Type B pancreatic cell (in vitro differentiated cells): ENCODE measurements at regions not wholly inside any gene's neighbourhood (a gene's known extent, or its start where the extent isn't known, plus 50 kb on each side); places are given as distances from the start of the nearest gene placed in this dataset.

Experiments
- DNase-seq: peaks from one replicate; pipeline ENCODE4 v3.0.0; 2021; ENCODE audit warnings: mixed read lengths; ENCODE audit not compliant: unreplicated experiment; ENCODE audit errors: extremely low spot score
- H3K27ac Mint-ChIP-seq: 2 replicates; pipeline ENCODE4 v1.8.0; 2021; ENCODE audit warnings: mild to moderate bottlenecking, mixed read lengths
- H3K27me3 Mint-ChIP-seq: 2 replicates; pipeline ENCODE4 v1.8.0; 2021; ENCODE audit warnings: mixed read lengths
- H3K36me3 Mint-ChIP-seq: 2 replicates; pipeline ENCODE4 v1.8.0; 2021; ENCODE audit warnings: mixed read lengths
- H3K4me1 Mint-ChIP-seq: one replicate; pipeline ENCODE4 v1.8.0; 2021; ENCODE audit warnings: mixed read lengths; ENCODE audit not compliant: unreplicated experiment
- H3K4me3 Mint-ChIP-seq: 2 replicates; pipeline ENCODE4 v1.8.0; 2021; ENCODE audit warnings: mild to moderate bottlenecking, mixed read lengths
- H3K9me3 Mint-ChIP-seq: 2 replicates; pipeline ENCODE4 v1.8.0; 2021; ENCODE audit warnings: mixed read lengths
- CTCF ChIP-seq: fragments of 200-600 bp; sonication (generic); conservative IDR thresholded peaks from 2 replicates; pipeline ENCODE4 v1.5.0; 2021; ENCODE audit warnings: antibody characterized with exemption, mild to moderate bottlenecking

GRCh38 chr5:2175842-2176404 is 293.2 kb upstream of the IRX4 start:
- Mint-ChIP-seq H3K4me1 (peaks cover 32% of the 10 kb centered on the region), H3K36me3 (no peaks in the 10 kb centered on the region), H3K27me3 (peaks cover 40% of the 10 kb centered on the region), H3K9me3 (no peaks in the 10 kb centered on the region), H3K4me3 (no peak overlapping the region), H3K27ac (no peak overlapping the region)
- DNase-seq, result no peak
- TF ChIP-seq CTCF, result no peak

GRCh38 chr5:2175041-2175440 is 292.3 kb upstream of the IRX4 start:
- Mint-ChIP-seq H3K27me3 (peaks cover 45% of the 10 kb centered on the region), H3K4me3 (no peak overlapping the region), H3K4me1 (peaks cover 38% of the 10 kb centered on the region), H3K27ac (no peak overlapping the region), H3K36me3 (no peaks in the 10 kb centered on the region), H3K9me3 (no peaks in the 10 kb centered on the region)
- DNase-seq, result no peak
- no peak for TF ChIP-seq CTCF

GRCh38 chr5:2174538-2174937 is 291.8 kb upstream of the IRX4 start:
- DNase-seq, result no peak
- TF ChIP-seq CTCF, result no peak
- H3K9me3 Mint-ChIP-seq, result no peaks in the 10 kb centered on the region
- no peaks in the 10 kb centered on the region for H3K36me3 Mint-ChIP-seq
- H3K4me3 Mint-ChIP-seq, result no peak overlapping the region
- peaks cover 48% of the 10 kb centered on the region for H3K27me3 Mint-ChIP-seq
- H3K27ac Mint-ChIP-seq, result no peak overlapping the region
- peaks cover 43% of the 10 kb centered on the region for H3K4me1 Mint-ChIP-seq

GRCh38 chr5:2173151-2173834 is 290.6 kb upstream of the IRX4 start:
- TF ChIP-seq CTCF, result no peak
- Mint-ChIP-seq H3K9me3 (no peaks in the 10 kb centered on the region), H3K27ac (no peak overlapping the region), H3K4me1 (peaks cover 49% of the 10 kb centered on the region), H3K36me3 (no peaks in the 10 kb centered on the region), H3K4me3 (peak overlapping the region; percentile 1), H3K27me3 (peaks cover 56% of the 10 kb centered on the region)
- no peak for DNase-seq

- H3K27ac Mint-ChIP-seq, result no peak overlapping the region
- no peak overlapping the region for H3K4me3 Mint-ChIP-seq
- no peak for TF ChIP-seq CTCF
- H3K4me1 Mint-ChIP-seq, result peaks cover 49% of the 10 kb centered on the region
- no peaks in the 10 kb centered on the region for H3K36me3 Mint-ChIP-seq
- H3K27me3 Mint-ChIP-seq, result peaks cover 61% of the 10 kb centered on the region
- DNase-seq, result no peak
- H3K9me3 Mint-ChIP-seq, result no peaks in the 10 kb centered on the region
These were observed 289.7 kb upstream of the IRX4 start for GRCh38 chr5:2172471-2172870.
